HFF-Myc (cell line): ENCODE measurements at regions not wholly inside any gene's neighbourhood (a gene's known extent, or its start where the extent isn't known, plus 50 kb on each side); places are given as distances from the start of the nearest gene placed in this dataset.

Source experiments
- DNase-seq: peaks from one replicate; pipeline ENCODE4 v3.0.0-alpha.2; 2011; ENCODE audit warnings: low read depth; ENCODE audit errors: extremely low read depth
- H3K4me3 ChIP-seq: replicated peaks from 2 replicates; pipeline ENCODE4 v1.5.1; 2011; ENCODE audit warnings: low read depth, mild to moderate bottlenecking, control low read depth, low read length
- TF ChIP-seq, protein P1 (sequence below): IDR thresholded peaks from 2 replicates; pipeline ENCODE4 v1.5.1; 2012; ENCODE audit warnings: mild to moderate bottlenecking, low read depth, low read length, control low read depth; ENCODE audit errors: missing control alignments

DNA sequence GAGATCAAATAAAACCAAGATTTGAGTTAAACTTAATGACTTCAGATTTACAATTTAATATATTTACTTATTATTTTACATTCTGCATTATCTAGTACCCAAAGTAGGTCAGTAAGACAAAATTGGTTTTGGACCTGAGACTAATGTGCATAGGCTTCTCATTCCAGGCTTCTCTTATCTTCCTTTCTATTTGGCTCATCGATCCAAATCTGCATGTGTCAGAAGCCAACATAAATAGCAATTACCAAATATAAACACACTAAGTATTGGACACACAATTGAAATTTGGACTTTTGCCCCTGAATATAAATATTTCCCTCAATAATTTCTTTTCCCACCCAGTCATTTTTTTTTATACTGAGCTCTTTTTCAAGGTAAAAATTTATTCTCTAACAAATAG, 290.6 kb upstream of the ARHGEF26 start:
- DNase-seq: no peak
- TF ChIP-seq, protein P1, sequence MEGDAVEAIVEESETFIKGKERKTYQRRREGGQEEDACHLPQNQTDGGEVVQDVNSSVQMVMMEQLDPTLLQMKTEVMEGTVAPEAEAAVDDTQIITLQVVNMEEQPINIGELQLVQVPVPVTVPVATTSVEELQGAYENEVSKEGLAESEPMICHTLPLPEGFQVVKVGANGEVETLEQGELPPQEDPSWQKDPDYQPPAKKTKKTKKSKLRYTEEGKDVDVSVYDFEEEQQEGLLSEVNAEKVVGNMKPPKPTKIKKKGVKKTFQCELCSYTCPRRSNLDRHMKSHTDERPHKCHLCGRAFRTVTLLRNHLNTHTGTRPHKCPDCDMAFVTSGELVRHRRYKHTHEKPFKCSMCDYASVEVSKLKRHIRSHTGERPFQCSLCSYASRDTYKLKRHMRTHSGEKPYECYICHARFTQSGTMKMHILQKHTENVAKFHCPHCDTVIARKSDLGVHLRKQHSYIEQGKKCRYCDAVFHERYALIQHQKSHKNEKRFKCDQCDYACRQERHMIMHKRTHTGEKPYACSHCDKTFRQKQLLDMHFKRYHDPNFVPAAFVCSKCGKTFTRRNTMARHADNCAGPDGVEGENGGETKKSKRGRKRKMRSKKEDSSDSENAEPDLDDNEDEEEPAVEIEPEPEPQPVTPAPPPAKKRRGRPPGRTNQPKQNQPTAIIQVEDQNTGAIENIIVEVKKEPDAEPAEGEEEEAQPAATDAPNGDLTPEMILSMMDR: no peak
- no peak overlapping the region for H3K4me3 ChIP-seq

DNA sequence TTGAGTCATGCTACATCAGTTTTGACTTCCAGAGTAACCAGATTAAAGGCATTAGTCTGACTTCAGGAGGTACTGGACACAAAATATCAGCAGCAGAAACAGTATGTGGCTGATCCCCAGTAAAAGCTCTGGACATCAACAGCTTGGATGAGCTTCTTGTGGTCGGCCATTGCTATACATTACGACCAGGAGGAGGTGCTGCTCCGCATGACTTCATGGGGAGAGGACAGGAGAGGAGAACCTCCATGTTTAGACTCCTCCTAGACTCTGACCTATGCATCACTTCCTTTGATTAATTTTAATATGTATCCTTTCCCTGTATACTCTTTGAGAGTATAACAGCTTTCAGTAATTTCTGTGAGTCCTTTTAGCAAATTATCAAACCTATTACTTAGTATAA, 285.6 kb upstream of the ARHGEF26 start:
- TF ChIP-seq, protein P1: peak; percentile 27
- no peak for DNase-seq
- H3K4me3 ChIP-seq: no peak overlapping the region

DNA sequence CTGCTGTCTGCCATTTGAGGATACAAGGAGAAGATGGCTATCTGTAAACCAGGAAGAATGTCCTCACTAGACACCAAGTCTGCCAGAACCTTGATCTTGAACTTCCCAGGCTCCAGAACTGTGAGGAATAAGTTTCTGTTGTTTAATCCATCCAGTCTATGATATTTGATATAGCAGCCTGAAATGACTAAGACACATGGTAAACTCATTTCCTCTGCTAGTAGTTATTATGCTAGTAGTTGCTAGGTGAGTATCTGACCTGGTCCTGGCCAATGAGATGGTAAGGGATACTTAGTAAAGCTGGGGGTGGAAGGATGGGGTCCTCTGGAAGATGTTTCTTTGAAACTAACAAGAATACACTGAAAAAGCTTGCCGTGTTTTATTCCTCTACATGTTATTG, 280.7 kb upstream of the ARHGEF26 start:
- H3K4me3 ChIP-seq: no peak overlapping the region
- TF ChIP-seq, protein P1: no peak
- DNase-seq: no peak

DNA sequence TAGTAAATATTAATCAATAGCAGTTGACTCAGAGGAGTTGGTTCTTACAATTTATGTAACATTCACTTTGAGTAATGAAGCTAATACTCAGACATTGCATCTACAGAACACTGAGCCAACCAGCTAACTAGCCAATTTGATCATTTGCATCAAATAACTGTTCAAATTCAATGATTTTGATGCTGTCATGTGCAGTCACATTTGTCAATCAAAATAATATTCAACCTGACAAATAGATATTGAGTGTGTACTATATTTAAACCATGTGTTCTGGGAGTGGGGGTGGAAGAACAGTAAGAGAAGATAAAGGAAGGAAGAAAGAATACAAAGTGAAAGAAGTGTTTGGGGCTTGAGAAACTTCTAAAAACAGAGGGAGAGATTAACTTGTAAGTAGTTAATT, 277.2 kb upstream of the ARHGEF26 start:
- TF ChIP-seq, protein P1: no peak
- no peak overlapping the region for H3K4me3 ChIP-seq
- no peak for DNase-seq

DNA sequence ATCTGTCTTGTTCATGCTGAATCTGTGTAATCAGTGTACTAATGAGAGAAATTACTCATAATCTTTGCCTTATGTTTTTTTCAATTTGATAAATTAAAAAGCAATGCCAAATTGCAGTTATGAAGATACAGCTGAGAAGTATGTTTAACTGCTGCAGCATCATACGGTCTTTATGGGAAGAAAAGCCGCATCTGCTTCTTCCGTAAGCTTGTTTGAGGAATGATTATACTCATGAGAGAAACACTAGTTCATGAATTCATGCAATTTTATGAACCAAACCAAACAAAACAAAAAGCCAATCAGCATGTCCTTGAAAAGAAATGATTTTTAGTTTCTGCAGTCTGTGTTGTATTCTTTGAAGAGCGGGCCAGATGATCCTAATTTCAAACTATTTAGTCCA, 275.9 kb upstream of the ARHGEF26 start:
- no peak for DNase-seq
- TF ChIP-seq, protein P1: no peak
- no peak overlapping the region for H3K4me3 ChIP-seq

DNA sequence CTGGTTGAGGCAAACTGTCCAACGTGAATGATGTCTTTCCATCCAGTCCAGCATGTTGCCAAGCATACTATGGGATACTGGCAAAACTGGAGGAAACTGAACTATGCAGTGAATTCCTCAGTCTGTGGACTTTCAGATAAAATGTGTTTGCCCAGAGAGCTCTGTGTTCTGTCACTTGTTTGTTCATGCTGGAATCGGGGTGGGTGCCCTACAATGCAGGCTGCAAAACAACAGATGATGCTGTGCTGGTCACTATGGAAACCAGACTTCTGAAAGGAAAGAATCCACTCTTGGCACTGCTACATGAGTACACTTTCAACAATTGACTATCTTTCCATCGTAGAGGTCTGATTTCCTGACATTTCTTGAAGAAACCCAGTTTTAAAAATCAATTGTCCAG, 272.5 kb upstream of the ARHGEF26 start:
- no peak overlapping the region for H3K4me3 ChIP-seq
- TF ChIP-seq, protein P1: no peak
- no peak for DNase-seq

DNA sequence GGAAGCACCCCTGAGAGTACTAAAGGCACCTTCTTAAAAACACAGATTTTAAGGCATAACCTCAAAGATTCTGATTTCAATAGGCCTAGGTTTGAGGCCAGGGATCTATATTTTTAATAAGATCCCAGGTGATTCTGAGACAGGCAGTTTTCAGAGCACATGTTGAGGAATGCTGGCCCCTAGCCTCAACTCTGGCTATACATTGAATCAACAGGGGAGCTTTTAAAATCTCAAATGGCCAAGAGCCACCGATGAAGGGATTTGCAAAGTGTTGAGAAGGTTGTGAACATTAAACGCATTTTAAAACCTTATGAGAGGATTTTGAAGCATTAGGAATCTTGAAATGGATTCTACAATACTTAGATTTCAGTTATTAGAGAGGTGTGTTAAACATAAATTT, 268.8 kb upstream of the ARHGEF26 start:
- DNase-seq: no peak
- no peak overlapping the region for H3K4me3 ChIP-seq
- TF ChIP-seq, protein P1: no peak
